GM12878 (cell line): ENCODE measurements at regions not wholly inside any gene's neighbourhood (a gene's known extent, or its start where the extent isn't known, plus 50 kb on each side); places are given as distances from the start of the nearest gene placed in this dataset.

Experiments used
- BRCA1 ChIP-seq: IDR thresholded peaks from 2 replicates; pipeline ENCODE4 v1.6.1; 2011; ENCODE audit warnings: low read depth, low read length, improper control_type of control experiment
- ESRRA ChIP-seq: IDR thresholded peaks from 2 replicates; pipeline ENCODE4 v1.6.1; 2012; ENCODE audit warnings: mild to moderate bottlenecking, low read length, improper control_type of control experiment
- FOXK2 ChIP-seq: fragments of 450-650 bp; IDR thresholded peaks from 2 replicates; pipeline ENCODE4 v1.6.1; 2017; ENCODE audit warnings: mild to moderate bottlenecking, moderate library complexity
- HCFC1 ChIP-seq: fragments of 150-350 bp; IDR thresholded peaks from 2 replicates; pipeline ENCODE4 v1.6.1; 2014; ENCODE audit warnings: low read length
- IKZF1 ChIP-seq: fragments of 450-650 bp; conservative IDR thresholded peaks from 2 replicates; pipeline ENCODE4 v1.6.1; 2017; ENCODE audit warnings: antibody characterized with exemption, mild to moderate bottlenecking
- IRF4 ChIP-seq: IDR thresholded peaks from 2 replicates; pipeline ENCODE4 v1.6.1; 2011; ENCODE audit warnings: low read depth, low read length
- JUNB ChIP-seq: IDR thresholded peaks from 2 replicates; pipeline ENCODE4 v1.6.1; 2016; ENCODE audit warnings: antibody characterized with exemption, mild to moderate bottlenecking
- NFYA ChIP-seq: IDR thresholded peaks from 2 replicates; pipeline ENCODE4 v1.6.1; 2011; ENCODE audit warnings: low read depth, mild to moderate bottlenecking, low read length, improper control_type of control experiment, borderline replicate concordance
- NR2C2 ChIP-seq: IDR thresholded peaks from 2 replicates; pipeline ENCODE4 v1.6.1; 2011; ENCODE audit warnings: borderline replicate concordance, low read depth; ENCODE audit not compliant: control insufficient read depth, insufficient read length
- POU2F2 ChIP-seq: IDR thresholded peaks from 3 replicates; pipeline ENCODE4 v1.6.1; 2011; ENCODE audit warnings: low read depth, mild to moderate bottlenecking, low read length, borderline replicate concordance
- RAD21 ChIP-seq: IDR thresholded peaks from 2 replicates; pipeline ENCODE4 v1.6.1; 2011; ENCODE audit warnings: mild to moderate bottlenecking, low read depth, low read length, moderate library complexity; ENCODE audit not compliant: insufficient read depth
- RB1 ChIP-seq: fragments of 450-650 bp; formaldehyde crosslinking; IDR thresholded peaks from 2 replicates; pipeline ENCODE4 v1.6.1; 2017; ENCODE audit warnings: mild to moderate bottlenecking, borderline replicate concordance
- SIN3A ChIP-seq: IDR thresholded peaks from 2 replicates; pipeline ENCODE4 v1.6.1; 2012; ENCODE audit warnings: low read depth, low read length, improper control_type of control experiment
- SUPT20H ChIP-seq: IDR thresholded peaks from 2 replicates; pipeline ENCODE4 v1.6.1; 2011; ENCODE audit warnings: low read depth, mild to moderate bottlenecking, low read length, moderate library complexity, borderline replicate concordance; ENCODE audit not compliant: control insufficient read depth
- SUZ12 ChIP-seq: fragments of 200-600 bp; sonication (generic); IDR thresholded peaks from one replicate; pipeline ENCODE4 v1.6.1; 2018; ENCODE audit warnings: antibody characterized with exemption, mild to moderate bottlenecking; ENCODE audit not compliant: unreplicated experiment
- TARDBP ChIP-seq: IDR thresholded peaks from 2 replicates; pipeline ENCODE4 v1.6.1; 2016; ENCODE audit warnings: borderline replicate concordance
- ZBED1 ChIP-seq: IDR thresholded peaks from 2 replicates; pipeline ENCODE4 v1.6.1; 2016; ENCODE audit warnings: borderline replicate concordance
- ZNF274 ChIP-seq: IDR thresholded peaks from one replicate; pipeline ENCODE4 v1.8.0; 2011; ENCODE audit not compliant: insufficient read length, insufficient read depth
- ZZZ3 ChIP-seq: IDR thresholded peaks from 2 replicates; pipeline ENCODE4 v1.6.1; 2011; ENCODE audit warnings: low read depth; ENCODE audit not compliant: control insufficient read depth, insufficient read length
- TF ChIP-seq, protein P1 (sequence below): IDR thresholded peaks from 2 replicates; pipeline ENCODE4 v1.6.1; 2012; ENCODE audit warnings: low read depth, low read length, improper control_type of control experiment
- TF ChIP-seq, protein P2 (sequence below): fragments of 450-650 bp; formaldehyde crosslinking; IDR thresholded peaks from 2 replicates; pipeline ENCODE4 v1.5.0; 2022; ENCODE audit warnings: mild to moderate bottlenecking, missing genetic modification characterization
- TF ChIP-seq, protein P3 (sequence below): fragments of 450-650 bp; IDR thresholded peaks from 2 replicates; pipeline ENCODE4 v1.6.1; 2018; ENCODE audit warnings: borderline replicate concordance, mild to moderate bottlenecking; ENCODE audit not compliant: partially characterized antibody
- TF ChIP-seq, protein P4 (sequence below): fragments of 450-650 bp; conservative IDR thresholded peaks from 2 replicates; pipeline ENCODE4 v1.6.1; 2017; ENCODE audit warnings: mild to moderate bottlenecking, moderate library complexity

DNA sequence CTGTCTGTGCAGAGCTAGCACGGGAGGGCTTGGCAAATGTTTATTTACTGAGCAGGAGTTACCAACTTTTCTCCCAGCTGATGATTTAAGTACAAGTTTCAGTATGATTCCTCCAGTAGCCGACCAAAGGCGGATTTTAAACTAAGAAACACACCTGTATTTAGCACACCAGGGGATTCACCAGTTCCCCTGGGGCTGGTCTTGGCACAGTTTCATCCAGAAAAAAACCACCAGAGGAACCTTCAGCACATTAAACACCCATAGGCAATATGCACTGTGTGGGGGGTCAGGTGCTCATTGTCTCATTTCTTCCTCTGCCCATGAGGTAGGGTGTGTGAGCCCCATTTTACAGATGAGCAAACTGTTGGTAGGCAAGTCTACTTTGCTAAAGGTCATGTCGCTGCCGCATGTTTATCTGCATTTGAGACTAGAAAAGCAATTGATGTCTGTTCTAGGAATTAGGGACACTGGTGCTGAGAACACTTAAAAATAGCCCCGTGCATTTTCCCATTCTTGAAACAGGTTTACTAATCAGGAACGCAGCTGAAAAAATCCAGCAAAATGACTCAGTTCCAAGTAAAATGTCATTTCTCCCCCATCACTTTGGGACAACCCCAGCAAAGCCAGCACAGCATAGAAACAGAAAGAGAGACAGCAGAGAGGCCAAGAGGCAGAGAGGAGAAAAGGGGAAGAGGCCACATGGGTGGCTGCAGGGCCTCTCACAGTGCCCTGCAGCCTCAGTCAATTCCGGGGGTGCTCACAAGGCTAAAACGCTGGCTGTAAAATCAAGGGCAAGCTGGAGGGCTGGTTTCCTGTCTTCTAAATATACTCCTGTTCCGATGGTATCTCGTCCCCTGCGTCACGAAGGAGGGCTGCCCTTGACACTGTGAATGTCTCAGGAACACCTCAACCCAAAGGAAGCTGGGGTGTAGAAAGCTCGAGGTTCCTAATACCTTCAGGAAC is 166.8 kb upstream of the ID2 start (continued):
- no peak for TF ChIP-seq SUZ12
- no peak for TF ChIP-seq TARDBP
- peak; percentile 89; the same call in 2 of the 3 replicates for TF ChIP-seq POU2F2
- peak; percentile 36; the same call in 1 of the 2 replicates for TF ChIP-seq RAD21
- no peak for TF ChIP-seq HCFC1
- peak; percentile 94 for TF ChIP-seq IKZF1
- TF ChIP-seq, protein P1, sequence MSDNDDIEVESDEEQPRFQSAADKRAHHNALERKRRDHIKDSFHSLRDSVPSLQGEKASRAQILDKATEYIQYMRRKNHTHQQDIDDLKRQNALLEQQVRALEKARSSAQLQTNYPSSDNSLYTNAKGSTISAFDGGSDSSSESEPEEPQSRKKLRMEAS: peak; percentile 34; the same call in 1 of the 2 replicates
- TF ChIP-seq, protein P2, sequence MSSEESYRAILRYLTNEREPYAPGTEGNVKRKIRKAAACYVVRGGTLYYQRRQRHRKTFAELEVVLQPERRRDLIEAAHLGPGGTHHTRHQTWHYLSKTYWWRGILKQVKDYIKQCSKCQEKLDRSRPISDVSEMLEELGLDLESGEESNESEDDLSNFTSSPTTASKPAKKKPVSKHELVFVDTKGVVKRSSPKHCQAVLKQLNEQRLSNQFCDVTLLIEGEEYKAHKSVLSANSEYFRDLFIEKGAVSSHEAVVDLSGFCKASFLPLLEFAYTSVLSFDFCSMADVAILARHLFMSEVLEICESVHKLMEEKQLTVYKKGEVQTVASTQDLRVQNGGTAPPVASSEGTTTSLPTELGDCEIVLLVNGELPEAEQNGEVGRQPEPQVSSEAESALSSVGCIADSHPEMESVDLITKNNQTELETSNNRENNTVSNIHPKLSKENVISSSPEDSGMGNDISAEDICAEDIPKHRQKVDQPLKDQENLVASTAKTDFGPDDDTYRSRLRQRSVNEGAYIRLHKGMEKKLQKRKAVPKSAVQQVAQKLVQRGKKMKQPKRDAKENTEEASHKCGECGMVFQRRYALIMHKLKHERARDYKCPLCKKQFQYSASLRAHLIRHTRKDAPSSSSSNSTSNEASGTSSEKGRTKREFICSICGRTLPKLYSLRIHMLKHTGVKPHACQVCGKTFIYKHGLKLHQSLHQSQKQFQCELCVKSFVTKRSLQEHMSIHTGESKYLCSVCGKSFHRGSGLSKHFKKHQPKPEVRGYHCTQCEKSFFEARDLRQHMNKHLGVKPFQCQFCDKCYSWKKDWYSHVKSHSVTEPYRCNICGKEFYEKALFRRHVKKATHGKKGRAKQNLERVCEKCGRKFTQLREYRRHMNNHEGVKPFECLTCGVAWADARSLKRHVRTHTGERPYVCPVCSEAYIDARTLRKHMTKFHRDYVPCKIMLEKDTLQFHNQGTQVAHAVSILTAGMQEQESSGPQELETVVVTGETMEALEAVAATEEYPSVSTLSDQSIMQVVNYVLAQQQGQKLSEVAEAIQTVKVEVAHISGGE (CRISPR knock-in tag): no peak
- TF ChIP-seq ZNF274: no peak
- TF ChIP-seq SIN3A: no peak
- TF ChIP-seq RB1: peak; percentile 86; the same call in 1 of the 2 replicates
- TF ChIP-seq, protein P3, sequence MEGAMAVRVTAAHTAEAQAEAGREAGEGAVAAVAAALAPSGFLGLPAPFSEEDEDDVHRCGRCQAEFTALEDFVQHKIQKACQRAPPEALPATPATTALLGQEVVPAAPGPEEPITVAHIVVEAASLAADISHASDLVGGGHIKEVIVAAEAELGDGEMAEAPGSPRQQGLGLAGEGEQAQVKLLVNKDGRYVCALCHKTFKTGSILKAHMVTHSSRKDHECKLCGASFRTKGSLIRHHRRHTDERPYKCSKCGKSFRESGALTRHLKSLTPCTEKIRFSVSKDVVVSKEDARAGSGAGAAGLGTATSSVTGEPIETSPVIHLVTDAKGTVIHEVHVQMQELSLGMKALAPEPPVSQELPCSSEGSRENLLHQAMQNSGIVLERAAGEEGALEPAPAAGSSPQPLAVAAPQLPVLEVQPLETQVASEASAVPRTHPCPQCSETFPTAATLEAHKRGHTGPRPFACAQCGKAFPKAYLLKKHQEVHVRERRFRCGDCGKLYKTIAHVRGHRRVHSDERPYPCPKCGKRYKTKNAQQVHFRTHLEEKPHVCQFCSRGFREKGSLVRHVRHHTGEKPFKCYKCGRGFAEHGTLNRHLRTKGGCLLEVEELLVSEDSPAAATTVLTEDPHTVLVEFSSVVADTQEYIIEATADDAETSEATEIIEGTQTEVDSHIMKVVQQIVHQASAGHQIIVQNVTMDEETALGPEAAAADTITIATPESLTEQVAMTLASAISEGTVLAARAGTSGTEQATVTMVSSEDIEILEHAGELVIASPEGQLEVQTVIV: no peak
- TF ChIP-seq, protein P4, sequence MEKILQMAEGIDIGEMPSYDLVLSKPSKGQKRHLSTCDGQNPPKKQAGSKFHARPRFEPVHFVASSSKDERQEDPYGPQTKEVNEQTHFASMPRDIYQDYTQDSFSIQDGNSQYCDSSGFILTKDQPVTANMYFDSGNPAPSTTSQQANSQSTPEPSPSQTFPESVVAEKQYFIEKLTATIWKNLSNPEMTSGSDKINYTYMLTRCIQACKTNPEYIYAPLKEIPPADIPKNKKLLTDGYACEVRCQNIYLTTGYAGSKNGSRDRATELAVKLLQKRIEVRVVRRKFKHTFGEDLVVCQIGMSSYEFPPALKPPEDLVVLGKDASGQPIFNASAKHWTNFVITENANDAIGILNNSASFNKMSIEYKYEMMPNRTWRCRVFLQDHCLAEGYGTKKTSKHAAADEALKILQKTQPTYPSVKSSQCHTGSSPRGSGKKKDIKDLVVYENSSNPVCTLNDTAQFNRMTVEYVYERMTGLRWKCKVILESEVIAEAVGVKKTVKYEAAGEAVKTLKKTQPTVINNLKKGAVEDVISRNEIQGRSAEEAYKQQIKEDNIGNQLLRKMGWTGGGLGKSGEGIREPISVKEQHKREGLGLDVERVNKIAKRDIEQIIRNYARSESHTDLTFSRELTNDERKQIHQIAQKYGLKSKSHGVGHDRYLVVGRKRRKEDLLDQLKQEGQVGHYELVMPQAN: peak; percentile 14; the same call in 1 of the 2 replicates
- no peak for TF ChIP-seq SUPT20H
- peak; percentile 91 for TF ChIP-seq JUNB
- TF ChIP-seq IRF4: peak; percentile 79
- no peak for TF ChIP-seq NR2C2
- peak; percentile 73 for TF ChIP-seq FOXK2
- no peak for TF ChIP-seq NFYA
- no peak for TF ChIP-seq BRCA1
- peak; percentile 68; the same call in 1 of the 2 replicates for TF ChIP-seq ZBED1
- TF ChIP-seq ZZZ3: no peak
- no peak for TF ChIP-seq ESRRA
